Fibroblast of the aortic adventitia (primary cell): ENCODE measurements at regions not wholly inside any gene's neighbourhood (a gene's known extent, or its start where the extent isn't known, plus 50 kb on each side); places are given as distances from the start of the nearest gene placed in this dataset.

Experiments
- DNase-seq: peaks from one replicate; pipeline ENCODE4 v3.0.0-alpha.2; 2010; ENCODE audit warnings: low read depth
- H3K4me3 ChIP-seq: 2 replicates; pipeline ENCODE4 v1.5.1; 2011; ENCODE audit warnings: low read depth, mild to moderate bottlenecking, control low read depth, low read length, moderate library complexity
- CTCF ChIP-seq: IDR thresholded peaks from 2 replicates; pipeline ENCODE4 v1.5.1; 2011; ENCODE audit warnings: mild to moderate bottlenecking, low read length, control low read depth, inconsistent platforms; ENCODE audit not compliant: insufficient read depth

GRCh38 chr4:144442713-144443112 lies 203.2 kb upstream of the HHIP start:
- no peak for TF ChIP-seq CTCF
- H3K4me3 ChIP-seq = no peak overlapping the region
- DNase-seq = no peak

GRCh38 chr4:144449611-144450010 lies 196.3 kb upstream of the HHIP start:
- TF ChIP-seq CTCF = no peak
- peak; percentile 74 for DNase-seq
- no peak overlapping the region for H3K4me3 ChIP-seq

- no peak for DNase-seq
- H3K4me3 ChIP-seq = no peak overlapping the region
- TF ChIP-seq CTCF = no peak
Observed at GRCh38 chr4:144450526-144450925, 195.4 kb upstream of the HHIP start.

GRCh38 chr4:144451766-144452450 lies 194.0 kb upstream of the HHIP start:
- peak; percentile 5 for DNase-seq
- H3K4me3 ChIP-seq = no peak overlapping the region
- TF ChIP-seq CTCF = no peak

GRCh38 chr4:144456196-144456595 lies 189.8 kb upstream of the HHIP start:
- no peak overlapping the region for H3K4me3 ChIP-seq
- DNase-seq = no peak
- TF ChIP-seq CTCF = no peak

GRCh38 chr4:144461906-144462305 lies 184.1 kb upstream of the HHIP start:
- no peak for DNase-seq
- no peak overlapping the region for H3K4me3 ChIP-seq
- no peak for TF ChIP-seq CTCF

GRCh38 chr4:144463236-144463635 lies 182.7 kb upstream of the HHIP start:
- no peak for DNase-seq
- no peak for TF ChIP-seq CTCF
- no peak overlapping the region for H3K4me3 ChIP-seq
